A549 (cell line): ENCODE measurements at regions not wholly inside any gene's neighbourhood (a gene's known extent, or its start where the extent isn't known, plus 50 kb on each side); places are given as distances from the start of the nearest gene placed in this dataset.

ENCODE experiments used
- EP300 ChIP-seq, 2 experiments: fragments of >200 bp; sonication (Bioruptor Twin); formaldehyde crosslinking; IDR thresholded peaks; 2 replicates in 1 of 2; 3 replicates in 1 of 2; pipeline ENCODE4 v1.6.1; 2016 to 2017
- MYC ChIP-seq: IDR thresholded peaks from 2 replicates; pipeline ENCODE4 v1.6.1; 2012; ENCODE audit warnings: mild to moderate bottlenecking, inconsistent platforms, low read length, improper control_type of control experiment, borderline replicate concordance
- POLR2A ChIP-seq: IDR thresholded peaks from 2 replicates; pipeline ENCODE4 v1.6.1; 2012; ENCODE audit warnings: mild to moderate bottlenecking, low read length
- POLR2AphosphoS2 ChIP-seq: conservative IDR thresholded peaks from 2 replicates; pipeline ENCODE4 v1.6.1; 2012; ENCODE audit warnings: low read length, improper control_type of control experiment, inconsistent platforms
- ZNF302 ChIP-seq: fragments of 250-450 bp; sonication (Bioruptor Pico); IDR thresholded peaks from 2 replicates; pipeline ENCODE4 v1.9.0; 2021; ENCODE audit warnings: inconsistent platforms, mild to moderate bottlenecking, moderate library complexity
- TF ChIP-seq, protein P1 (sequence below): fragments of >200 bp; sonication (Bioruptor Twin); formaldehyde crosslinking; IDR thresholded peaks from 3 replicates; pipeline ENCODE4 v1.5.1; 2016

DNA sequence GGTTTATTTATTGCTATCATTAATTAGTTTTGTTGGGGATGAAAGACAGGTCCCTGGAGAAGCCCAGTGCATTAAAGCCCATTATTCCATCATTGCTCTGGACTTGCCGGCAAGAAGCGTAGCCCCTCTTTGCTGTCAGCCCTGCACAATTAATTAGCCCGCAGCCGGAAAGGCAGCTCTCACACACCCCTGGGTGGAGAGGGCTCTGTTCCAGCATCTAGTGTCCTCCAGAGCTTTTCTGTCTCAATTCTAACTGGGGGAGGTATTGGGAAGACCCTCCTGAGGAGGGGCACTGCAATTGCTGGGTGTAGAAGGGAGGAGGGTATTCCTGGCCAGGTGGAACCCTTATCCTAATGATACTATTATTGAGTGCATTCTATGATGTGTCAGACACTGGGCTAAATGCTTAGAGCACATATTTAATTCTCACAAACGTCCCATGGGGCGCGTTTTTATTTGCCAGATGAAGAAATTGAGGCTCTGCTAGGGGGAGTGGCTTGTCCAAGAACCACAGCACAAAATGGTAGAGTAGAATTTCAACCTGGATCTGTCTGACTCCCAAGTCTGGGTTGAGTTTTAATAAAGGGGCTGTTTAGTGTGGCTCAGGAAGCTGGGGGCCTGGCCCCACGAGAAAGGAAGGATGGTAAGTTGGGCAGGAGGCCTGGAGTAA lies 148.1 kb upstream of the PCBD1 start:
- TF ChIP-seq, protein P1, sequence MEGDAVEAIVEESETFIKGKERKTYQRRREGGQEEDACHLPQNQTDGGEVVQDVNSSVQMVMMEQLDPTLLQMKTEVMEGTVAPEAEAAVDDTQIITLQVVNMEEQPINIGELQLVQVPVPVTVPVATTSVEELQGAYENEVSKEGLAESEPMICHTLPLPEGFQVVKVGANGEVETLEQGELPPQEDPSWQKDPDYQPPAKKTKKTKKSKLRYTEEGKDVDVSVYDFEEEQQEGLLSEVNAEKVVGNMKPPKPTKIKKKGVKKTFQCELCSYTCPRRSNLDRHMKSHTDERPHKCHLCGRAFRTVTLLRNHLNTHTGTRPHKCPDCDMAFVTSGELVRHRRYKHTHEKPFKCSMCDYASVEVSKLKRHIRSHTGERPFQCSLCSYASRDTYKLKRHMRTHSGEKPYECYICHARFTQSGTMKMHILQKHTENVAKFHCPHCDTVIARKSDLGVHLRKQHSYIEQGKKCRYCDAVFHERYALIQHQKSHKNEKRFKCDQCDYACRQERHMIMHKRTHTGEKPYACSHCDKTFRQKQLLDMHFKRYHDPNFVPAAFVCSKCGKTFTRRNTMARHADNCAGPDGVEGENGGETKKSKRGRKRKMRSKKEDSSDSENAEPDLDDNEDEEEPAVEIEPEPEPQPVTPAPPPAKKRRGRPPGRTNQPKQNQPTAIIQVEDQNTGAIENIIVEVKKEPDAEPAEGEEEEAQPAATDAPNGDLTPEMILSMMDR, result no peak
- no peak for TF ChIP-seq POLR2AphosphoS2
- TF ChIP-seq ZNF302, result no peak
- TF ChIP-seq POLR2A, result no peak
- TF ChIP-seq EP300 (IDR thresholded peaks at IDR 0.05), result no peak
- TF ChIP-seq MYC, result no peak
